MCF 10A (cell line): ENCODE measurements at regions not wholly inside any gene's neighbourhood (a gene's known extent, or its start where the extent isn't known, plus 50 kb on each side); places are given as distances from the start of the nearest gene placed in this dataset.

ENCODE experiments used
- BruUV-seq: library from RNA; stranded (reverse); fragments of 400-500 nt; replicated peaks from 2 replicates; lab custom pipeline; 2021; lab: Mats Ljungman, UMichigan
- CTCF ChIA-PET: fragments of 300-600 bp; sonication (Branson Sonifier 250); formaldehyde crosslinking; extraction: SDS; loops from one replicate; lab custom pipeline; 2021; ENCODE audit warnings: antibody characterized with exemption, inconsistent platforms; lab: Yijun Ruan, JAX
- POLR2A ChIA-PET: fragments of 300-600, 350-650 bp; sonication (Branson Sonifier 250); formaldehyde crosslinking; extraction: SDS; loops from one replicate; lab custom pipeline; 2020; ENCODE audit warnings: antibody characterized with exemption, inconsistent platforms; lab: Yijun Ruan, JAX
- DNase-seq: peaks from one replicate; pipeline ENCODE4 v3.0.0-alpha.2; 2018; ENCODE audit not compliant: unreplicated experiment
- H3K27ac Mint-ChIP-seq: one replicate; pipeline ENCODE4 v1.8.0; 2022; ENCODE audit warnings: mild to moderate bottlenecking, low read depth, mixed read lengths; ENCODE audit not compliant: unreplicated experiment
- H3K27me3 Mint-ChIP-seq: one replicate; pipeline ENCODE4 v1.8.0; 2022; ENCODE audit warnings: mixed read lengths; ENCODE audit not compliant: insufficient read depth, unreplicated experiment
- H3K36me3 Mint-ChIP-seq: one replicate; pipeline ENCODE4 v1.8.0; 2022; ENCODE audit warnings: mild to moderate bottlenecking, moderate library complexity, mixed read lengths; ENCODE audit not compliant: insufficient read depth, unreplicated experiment
- H3K4me1 Mint-ChIP-seq: one replicate; pipeline ENCODE4 v1.8.0; 2022; ENCODE audit warnings: mixed read lengths; ENCODE audit not compliant: insufficient read depth, unreplicated experiment
- H3K4me3 Mint-ChIP-seq: one replicate; pipeline ENCODE4 v1.8.0; 2022; ENCODE audit warnings: mild to moderate bottlenecking, moderate library complexity, mixed read lengths; ENCODE audit not compliant: unreplicated experiment
- H3K9me3 Mint-ChIP-seq: one replicate; pipeline ENCODE4 v1.8.0; 2022; ENCODE audit warnings: mixed read lengths; ENCODE audit not compliant: unreplicated experiment
- CTCF ChIP-seq: fragments of 200-600 bp; IDR thresholded peaks from one replicate; pipeline ENCODE4 v1.8.0; 2022; ENCODE audit warnings: antibody characterized with exemption, mild to moderate bottlenecking; ENCODE audit not compliant: unreplicated experiment
- intact Hi-C: fragments of 100-400 bp; cut with micrococcal nuclease; formaldehyde crosslinking; loops from 2 replicates; pipeline ENCODE4 v1.14.1; 2022

- ChIA-PET CTCF (no interaction called here), POLR2A (no interaction called here)
- no peaks in the 10 kb centered on the region for H3K4me1 Mint-ChIP-seq
- no peaks in the 10 kb centered on the region for H3K9me3 Mint-ChIP-seq
- no peak overlapping the region for H3K4me3 Mint-ChIP-seq
- H3K36me3 Mint-ChIP-seq: no peaks in the 10 kb centered on the region
- no peak for DNase-seq
- BruUV-seq: no TSS peak
- peaks cover 35% of the 10 kb centered on the region for H3K27me3 Mint-ChIP-seq
- no peak overlapping the region for H3K27ac Mint-ChIP-seq
- intact Hi-C loops: no loop called here
- TF ChIP-seq CTCF: no peak
These were observed 369.3 kb downstream of the PBX1 start for GRCh38 chr1:164928232-164928812.

- H3K9me3 Mint-ChIP-seq: no peaks in the 10 kb centered on the region
- peaks cover 15% of the 10 kb centered on the region for H3K27me3 Mint-ChIP-seq
- no peak for TF ChIP-seq CTCF
- POLR2A ChIA-PET: no interaction called here
- no peaks in the 10 kb centered on the region for H3K36me3 Mint-ChIP-seq
- intact Hi-C loops: no loop called here
- H3K27ac Mint-ChIP-seq: no peak overlapping the region
- no peak overlapping the region for H3K4me3 Mint-ChIP-seq
- DNase-seq: no peak
- no peaks in the 10 kb centered on the region for H3K4me1 Mint-ChIP-seq
- BruUV-seq: no TSS peak
- CTCF ChIA-PET: no interaction called here
These were observed 367.1 kb downstream of the PBX1 start for GRCh38 chr1:164926107-164926506.

- BruUV-seq: no TSS peak
- POLR2A ChIA-PET: no interaction called here
- Mint-ChIP-seq H3K4me3 (no peak overlapping the region), H3K9me3 (no peaks in the 10 kb centered on the region), H3K36me3 (no peaks in the 10 kb centered on the region), H3K4me1 (no peaks in the 10 kb centered on the region), H3K27ac (no peak overlapping the region), H3K27me3 (peaks cover 9% of the 10 kb centered on the region)
- CTCF ChIA-PET: interaction anchor here (0.6 to 1.7 kb wide), 3 partner anchors 54 to 135 kb away, joined by 3 read pairs; no protein-coding TSS in a partner anchor
- DNase-seq: no peak
- TF ChIP-seq CTCF: no peak
- intact Hi-C loops: loop anchor here (5.0 kb wide), 1 partner anchor 130 kb away; no protein-coding TSS in a partner anchor
These were observed 363.6 kb downstream of the PBX1 start for GRCh38 chr1:164922585-164922984.

GRCh38 chr1:164921493-164921892 is 362.5 kb downstream of the PBX1 start:
- CTCF ChIA-PET: interaction anchor here (0.6 to 1.7 kb wide), 2 partner anchors 134 to 1064 kb away, joined by 3 to 4 read pairs; no protein-coding TSS in a partner anchor
- POLR2A ChIA-PET: no interaction called here
- H3K36me3 Mint-ChIP-seq: no peaks in the 10 kb centered on the region
- intact Hi-C loops: loop anchor here (5.0 kb wide), 1 partner anchor 131 kb away; no protein-coding TSS in a partner anchor
- H3K27me3 Mint-ChIP-seq: peaks cover 9% of the 10 kb centered on the region
- no peak overlapping the region for H3K4me3 Mint-ChIP-seq
- DNase-seq: no peak
- no peaks in the 10 kb centered on the region for H3K9me3 Mint-ChIP-seq
- no TSS peak for BruUV-seq
- no peak overlapping the region for H3K27ac Mint-ChIP-seq
- TF ChIP-seq CTCF: no peak
- no peaks in the 10 kb centered on the region for H3K4me1 Mint-ChIP-seq
